ENCODE measurements at regions not wholly inside any gene's neighbourhood (a gene's known extent, or its start where the extent isn't known, plus 50 kb on each side); places are given as distances from the start of the nearest gene placed in this dataset.

- no peak for FAIRE-seq
- DNase-seq (ENCODE audit: extremely low spot score, insufficient read length, low read depth): no peak
Measured at GRCh38 chr7:113491305-113491704, 373.0 kb upstream of the SMIM30 start.

- no peak for DNase-seq (ENCODE audit: extremely low spot score, insufficient read length, low read depth)
- FAIRE-seq: no peak
Measured at GRCh38 chr7:113487925-113488731, 369.8 kb upstream of the SMIM30 start.

DNA sequence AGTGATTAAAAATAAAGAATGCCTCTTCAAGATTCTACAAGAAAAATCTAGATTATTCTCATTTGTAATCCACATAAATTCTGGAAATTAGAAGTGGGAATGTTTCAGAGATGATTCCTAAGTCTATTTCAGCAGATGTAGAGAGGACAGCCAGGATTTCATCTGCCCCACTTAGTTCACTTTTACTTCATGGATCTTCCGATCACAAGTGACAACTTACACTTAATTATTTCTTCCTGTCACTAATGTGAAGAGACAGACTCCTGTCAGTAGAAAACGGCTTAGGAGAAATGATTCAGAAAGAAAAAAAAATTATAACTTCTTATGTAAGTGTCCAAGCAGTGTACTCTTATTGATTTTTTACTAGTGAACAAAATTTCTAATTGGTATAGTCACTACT, 368.2 kb upstream of the SMIM30 start:
- DNase-seq (ENCODE audit: extremely low spot score, insufficient read length, low read depth) (no peak), FAIRE-seq (no peak)

GRCh38 chr7:113483657-113484056, 365.3 kb upstream of the SMIM30 start:
- FAIRE-seq (no peak), DNase-seq (ENCODE audit: extremely low spot score, insufficient read length, low read depth) (no peak)

DNA sequence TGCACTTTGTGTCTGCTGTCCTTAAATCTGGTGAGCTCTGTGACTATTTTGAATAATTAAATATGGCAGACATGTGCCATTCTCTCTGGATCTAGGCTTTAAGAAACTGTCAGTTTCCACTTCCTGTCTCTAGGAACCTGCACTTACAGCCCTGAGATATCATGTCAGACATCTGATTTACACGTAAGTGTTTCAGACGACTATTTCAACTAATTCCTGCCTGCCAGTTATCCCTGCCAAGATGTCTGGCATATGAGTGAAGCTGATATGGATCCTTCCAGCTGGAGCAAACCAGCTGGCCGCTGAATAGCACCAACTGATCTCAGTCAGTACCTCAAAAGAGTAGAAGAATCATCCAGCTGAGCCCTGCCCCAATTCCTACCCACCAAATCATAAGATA, 362.2 kb upstream of the SMIM30 start:
- FAIRE-seq (no peak), DNase-seq (ENCODE audit: extremely low spot score, insufficient read length, low read depth) (no peak)

DNA sequence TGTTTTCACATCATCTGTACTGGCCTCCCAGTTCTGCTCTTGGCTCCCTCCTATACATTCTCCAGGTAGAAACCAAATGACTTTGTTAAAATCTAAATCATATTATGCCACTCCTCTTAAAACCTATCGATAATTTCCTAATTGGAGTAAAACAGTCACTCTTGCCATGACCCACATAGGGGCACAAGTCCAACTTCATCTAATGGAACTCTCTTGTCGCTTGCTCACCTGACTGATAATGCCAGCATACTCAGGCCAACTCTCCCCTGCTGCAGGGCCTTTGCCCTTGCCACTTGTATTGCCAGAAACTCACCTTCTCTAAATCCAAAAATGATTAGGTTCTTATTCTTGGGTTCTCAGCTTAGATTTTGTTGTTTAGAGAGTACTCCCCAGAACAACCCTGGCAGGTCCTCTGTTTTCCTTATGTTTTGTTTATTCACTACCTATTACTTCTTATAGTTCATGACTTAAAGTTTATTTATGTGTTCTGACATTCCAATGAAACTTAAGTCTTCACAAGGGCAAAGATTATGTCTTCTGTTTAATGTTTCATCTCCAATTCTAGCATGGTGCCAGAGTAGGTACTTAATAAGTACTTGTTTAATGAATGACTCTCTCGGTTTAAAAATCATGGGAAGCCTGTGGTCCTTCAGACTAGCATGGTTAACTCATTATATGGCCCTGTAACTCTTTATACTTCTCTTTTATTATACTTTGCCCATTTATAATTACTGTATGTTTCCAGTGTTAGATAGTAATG, 345.9 kb upstream of the SMIM30 start:
- DNase-seq (ENCODE audit: extremely low spot score, insufficient read length, low read depth) (no peak), FAIRE-seq (no peak)

DNA sequence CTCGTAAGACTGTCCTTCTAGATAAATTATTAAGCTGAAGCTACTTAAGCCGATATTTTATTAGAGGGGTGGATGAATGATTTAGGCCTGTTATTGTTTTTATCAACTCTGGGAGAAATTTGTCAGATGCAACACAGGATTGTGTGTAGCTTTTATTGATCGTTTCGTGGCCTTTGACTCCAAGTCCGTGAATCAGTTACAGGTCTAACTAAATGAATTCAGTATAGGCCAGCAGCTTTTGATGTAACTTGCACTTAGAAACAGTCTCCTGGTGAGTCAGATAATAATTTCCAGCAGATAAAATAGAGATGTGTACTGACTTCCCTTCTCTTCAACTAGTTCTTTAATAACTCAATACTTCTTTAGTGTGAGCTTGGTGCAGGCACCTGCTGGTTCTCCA, 341.7 kb upstream of the SMIM30 start:
- no peak for DNase-seq (ENCODE audit: extremely low spot score, insufficient read length, low read depth)
- no peak for FAIRE-seq

- DNase-seq (ENCODE audit: extremely low spot score, insufficient read length, low read depth) (no peak), FAIRE-seq (no peak)
Measured at GRCh38 chr7:113456533-113456932, 338.2 kb upstream of the SMIM30 start.

DNA sequence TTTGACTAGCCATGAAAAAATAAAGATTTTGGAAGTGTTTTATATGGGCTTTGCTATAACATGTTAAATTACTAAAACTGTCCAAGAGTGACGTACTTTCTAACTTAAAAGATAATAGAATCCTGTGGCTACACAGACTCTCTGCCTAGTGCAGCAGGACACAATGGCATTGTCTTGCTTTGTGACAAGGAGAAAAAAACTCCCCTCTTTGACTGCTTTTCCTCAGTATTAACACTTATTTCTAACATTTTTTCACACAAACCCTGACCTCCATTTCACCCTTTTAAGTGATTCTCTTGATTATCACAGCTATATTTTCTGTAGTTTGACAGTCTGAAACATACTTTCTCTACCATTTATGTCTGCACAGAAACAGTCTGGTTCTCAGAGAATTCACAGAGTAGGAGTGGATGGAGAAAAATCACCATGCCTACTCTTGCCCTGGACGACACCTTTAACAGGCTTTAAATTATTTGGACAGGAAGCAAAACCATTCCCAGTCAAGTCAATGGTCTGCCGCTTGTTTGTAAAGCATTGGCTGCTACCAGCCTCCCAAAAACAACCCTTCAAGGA, 336.3 kb upstream of the SMIM30 start:
- no peak for DNase-seq (ENCODE audit: extremely low spot score, insufficient read length, low read depth)
- FAIRE-seq: no peak

- DNase-seq (ENCODE audit: extremely low spot score, insufficient read length, low read depth) (no peak), FAIRE-seq (no peak)
Measured at GRCh38 chr7:113452245-113452644, 333.9 kb upstream of the SMIM30 start.

GRCh38 chr7:113446791-113447190, 328.4 kb upstream of the SMIM30 start:
- no peak for DNase-seq (ENCODE audit: extremely low spot score, insufficient read length, low read depth)
- FAIRE-seq: no peak

GRCh38 chr7:113446391-113446790, 328.0 kb upstream of the SMIM30 start:
- no peak for FAIRE-seq
- no peak for DNase-seq (ENCODE audit: extremely low spot score, insufficient read length, low read depth)

DNA sequence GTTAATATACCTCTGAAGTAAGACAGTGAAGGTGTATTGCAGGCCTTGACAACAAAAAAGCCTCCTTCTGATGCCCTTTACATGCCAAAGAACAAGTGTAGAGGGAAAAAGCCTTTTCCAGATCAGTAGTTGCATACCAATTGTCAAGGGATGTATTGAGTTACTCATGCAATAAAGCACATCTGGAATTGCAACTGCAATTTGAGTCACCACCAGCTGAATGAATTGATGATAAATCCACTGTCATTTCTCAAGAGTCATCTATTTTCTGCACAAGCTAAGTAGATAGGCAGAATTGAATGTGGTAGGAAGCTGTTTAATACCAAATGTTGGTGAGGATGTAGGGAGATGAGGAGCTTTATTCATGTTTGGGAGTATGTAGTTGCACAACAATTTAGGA, 325.9 kb upstream of the SMIM30 start:
- DNase-seq (ENCODE audit: extremely low spot score, insufficient read length, low read depth): no peak
- no peak for FAIRE-seq

DNA sequence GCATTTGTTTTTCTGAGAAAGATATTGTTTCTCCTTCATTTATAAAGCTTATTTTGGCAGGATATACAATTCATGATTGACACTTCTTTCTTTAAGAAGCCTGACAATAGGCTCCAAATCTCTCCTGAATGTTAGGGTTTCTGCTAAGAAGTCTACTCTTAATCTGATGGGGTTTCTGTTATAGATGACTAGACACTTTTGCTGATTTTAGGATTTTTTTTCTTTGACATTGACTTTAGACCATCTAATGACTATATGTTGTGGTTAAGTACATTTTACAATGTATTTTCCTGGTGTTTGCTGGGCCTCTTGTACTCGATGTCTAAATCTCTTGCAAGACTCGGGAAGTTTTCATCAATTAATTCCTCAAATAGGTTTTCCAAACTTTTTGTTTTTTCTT, 321.8 kb upstream of the SMIM30 start:
- DNase-seq (ENCODE audit: extremely low spot score, insufficient read length, low read depth) (no peak), FAIRE-seq (no peak)

DNA sequence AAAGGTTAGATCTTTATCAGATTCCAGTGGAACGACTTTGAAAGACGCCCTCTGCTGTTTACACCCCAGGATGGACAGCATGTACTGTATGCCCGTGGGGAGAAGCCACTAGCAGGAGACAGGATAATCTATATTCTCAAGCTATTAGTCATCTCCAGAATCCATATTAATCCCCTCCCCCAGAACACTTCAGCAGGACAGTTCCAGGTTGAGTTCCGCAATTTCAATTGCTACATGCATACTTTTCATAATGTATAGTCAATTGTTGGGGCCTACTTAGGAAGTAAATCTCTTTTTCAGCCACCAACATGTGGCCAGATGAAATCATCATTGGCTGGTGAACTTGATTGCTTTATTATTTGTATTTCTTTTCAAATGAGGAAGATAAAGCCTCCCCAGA, 313.1 kb upstream of the SMIM30 start:
- DNase-seq (ENCODE audit: extremely low spot score, insufficient read length, low read depth) (no peak), FAIRE-seq (no peak)

DNA sequence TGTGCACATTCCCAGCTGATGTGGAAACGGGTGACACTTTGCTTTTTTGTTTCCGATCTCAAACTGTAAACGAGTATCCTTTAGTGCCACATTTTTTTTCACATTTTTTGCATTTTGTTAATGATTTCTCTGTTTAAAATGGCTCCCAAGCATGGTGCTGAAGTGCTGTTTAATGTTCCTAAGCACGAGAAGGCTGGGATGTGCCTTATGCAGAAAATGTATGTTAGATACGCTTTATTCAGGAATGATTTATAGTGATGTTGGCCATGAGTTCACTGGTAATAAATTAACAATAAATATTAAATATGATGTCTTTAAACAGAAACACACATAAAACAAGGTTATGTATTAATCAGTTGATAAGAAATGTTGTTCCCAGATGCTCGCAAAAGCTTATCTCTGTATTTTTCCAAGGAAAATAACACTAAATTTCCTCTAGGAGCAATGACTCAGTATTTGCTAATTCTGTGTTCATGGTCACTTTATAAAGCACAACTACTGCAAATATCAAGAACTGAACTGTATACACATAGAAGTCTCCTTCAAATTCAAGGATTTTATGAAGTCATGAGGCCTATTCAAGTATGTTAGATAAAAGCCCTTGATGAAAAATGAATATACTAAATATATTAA, 305.9 kb upstream of the SMIM30 start:
- DNase-seq (ENCODE audit: extremely low spot score, insufficient read length, low read depth) (no peak), FAIRE-seq (no peak)

DNA sequence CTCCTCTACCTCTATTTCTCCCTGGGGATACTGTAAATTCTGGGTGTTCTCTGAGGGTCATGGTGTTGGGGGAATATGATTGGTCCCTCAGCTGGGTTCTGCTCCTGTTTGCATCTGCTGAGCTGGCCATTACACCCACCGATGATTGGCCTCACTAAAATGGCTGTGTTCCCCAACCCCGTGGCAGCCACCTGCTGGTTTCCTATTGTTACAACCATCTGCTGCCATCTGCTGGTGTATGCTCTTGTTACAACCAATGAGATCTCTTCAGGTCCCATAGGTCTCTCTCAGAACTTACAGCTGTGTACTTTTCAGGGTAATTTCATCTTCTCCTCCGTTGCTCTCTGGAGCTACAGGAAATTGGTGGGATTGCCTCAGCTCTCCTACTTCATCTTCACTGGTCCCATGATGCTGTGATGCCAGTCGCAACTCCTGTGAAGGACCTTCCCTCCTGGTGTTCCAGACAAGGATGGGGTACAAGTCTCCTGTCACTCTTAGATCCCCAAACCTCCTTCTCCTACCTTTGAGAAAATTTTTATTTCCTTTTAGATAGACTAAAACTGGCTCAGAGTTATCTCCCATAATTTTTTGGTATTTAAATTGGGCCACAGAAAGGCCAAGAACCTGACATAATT, 303.5 kb upstream of the SMIM30 start:
- DNase-seq (ENCODE audit: extremely low spot score, insufficient read length, low read depth) (peak; percentile 36), FAIRE-seq (peak; percentile 97)

- FAIRE-seq: no peak
- no peak for DNase-seq (ENCODE audit: extremely low spot score, insufficient read length, low read depth)
Measured at GRCh38 chr7:113414401-113415035, 296.2 kb upstream of the SMIM30 start.

DNA sequence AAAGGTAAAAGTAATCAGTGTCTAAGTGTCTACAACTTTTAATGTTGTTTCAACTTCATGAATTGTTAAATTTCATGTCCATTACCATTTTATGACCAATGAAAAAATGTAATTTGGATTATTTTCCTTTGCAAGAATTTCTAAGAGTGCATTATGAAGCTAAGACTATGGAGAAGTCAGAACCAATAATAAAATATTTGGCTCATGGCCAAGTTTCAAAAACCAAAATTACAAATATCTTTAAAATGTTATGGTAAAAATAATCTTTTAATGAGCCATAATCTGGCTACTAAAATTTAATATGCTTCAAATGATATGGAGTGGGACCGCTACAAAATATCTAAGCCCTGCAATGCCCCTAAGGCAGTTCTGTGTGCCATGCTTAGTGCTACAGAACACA, 294.1 kb upstream of the SMIM30 start:
- no peak for FAIRE-seq
- no peak for DNase-seq (ENCODE audit: extremely low spot score, insufficient read length, low read depth)

GRCh38 chr7:113410796-113411195, 292.4 kb upstream of the SMIM30 start:
- FAIRE-seq (no peak), DNase-seq (ENCODE audit: extremely low spot score, insufficient read length, low read depth) (no peak)

All from GM18507 (cell line).